HG03432 (cell line): ENCODE measurements at regions not wholly inside any gene's neighbourhood (a gene's known extent, or its start where the extent isn't known, plus 50 kb on each side); places are given as distances from the start of the nearest gene placed in this dataset.
"Not testable (repeated sequence)": the region's sequence is repeated elsewhere in the genome, so short reads cannot be mapped to it uniquely, and the experiment has no call there.

Experiments used
- ATAC-seq: cut with Tn5 transposase; IDR thresholded peaks from one replicate; pipeline ENCODE4 v1.9.1; 2021; ENCODE audit warnings: mild to moderate bottlenecking, moderate library complexity; ENCODE audit not compliant: unreplicated experiment

GRCh38 chr3:104909721-104910120, 457.0 kb upstream of the ALCAM start:
- ATAC-seq: no peak

- no peak for ATAC-seq
Observed at GRCh38 chr3:104911376-104911775, 455.3 kb upstream of the ALCAM start.

GRCh38 chr3:104916971-104917370, 449.7 kb upstream of the ALCAM start:
- ATAC-seq: no peak

GRCh38 chr3:104920512-104920911, 446.2 kb upstream of the ALCAM start:
- ATAC-seq: no peak

- ATAC-seq: no peak
Observed at GRCh38 chr3:104933972-104934371, 432.7 kb upstream of the ALCAM start.

GRCh38 chr3:104935613-104936012, 431.1 kb upstream of the ALCAM start:
- no peak for ATAC-seq

- ATAC-seq: no peak
Observed at GRCh38 chr3:104939196-104939595, 427.5 kb upstream of the ALCAM start.

GRCh38 chr3:104941785-104942184, 424.9 kb upstream of the ALCAM start:
- ATAC-seq: no peak

GRCh38 chr3:104943974-104944373, 422.7 kb upstream of the ALCAM start:
- ATAC-seq: no peak

- ATAC-seq: no peak
Observed at GRCh38 chr3:104947943-104948342, 418.8 kb upstream of the ALCAM start.

GRCh38 chr3:104949810-104950209, 416.9 kb upstream of the ALCAM start:
- ATAC-seq: not testable (repeated sequence)

GRCh38 chr3:104951426-104951825, 415.3 kb upstream of the ALCAM start:
- no peak for ATAC-seq

- no peak for ATAC-seq
Observed at GRCh38 chr3:104952146-104952972, 414.4 kb upstream of the ALCAM start.

- no peak for ATAC-seq
Observed at GRCh38 chr3:104956620-104957345, 409.9 kb upstream of the ALCAM start.

GRCh38 chr3:104960579-104960978, 406.1 kb upstream of the ALCAM start:
- no peak for ATAC-seq

- ATAC-seq: no peak
Observed at GRCh38 chr3:104961851-104962250, 404.9 kb upstream of the ALCAM start.

- no peak for ATAC-seq
Observed at GRCh38 chr3:104974316-104974715, 392.4 kb upstream of the ALCAM start.

GRCh38 chr3:104977719-104978118, 389.0 kb upstream of the ALCAM start:
- ATAC-seq: no peak

- ATAC-seq: no peak
Observed at GRCh38 chr3:104982130-104982529, 384.6 kb upstream of the ALCAM start.

GRCh38 chr3:104987859-104988258, 378.9 kb upstream of the ALCAM start:
- ATAC-seq: no peak

GRCh38 chr3:104988496-104988895, 378.2 kb upstream of the ALCAM start:
- no peak for ATAC-seq

GRCh38 chr3:104989878-104990277, 376.8 kb upstream of the ALCAM start:
- ATAC-seq: no peak
